K562 (cell line): ENCODE measurements at regions not wholly inside any gene's neighbourhood (a gene's known extent, or its start where the extent isn't known, plus 50 kb on each side); places are given as distances from the start of the nearest gene placed in this dataset.

Source experiments
- CBX3 ChIP-seq, 2 experiments: IDR thresholded peaks; 1 replicate in 1 of 2; 2 replicates in 1 of 2; pipeline ENCODE4 v1.6.1; 2012; ENCODE audit warnings: inconsistent platforms in 2 of 2, low read length in 2 of 2, borderline replicate concordance in 1 of 2, control low read depth in 1 of 2
- CHD7 ChIP-seq: fragments of 200-600 bp; sonication (generic); IDR thresholded peaks from one replicate; pipeline ENCODE4 v1.6.1; 2012; ENCODE audit warnings: mild to moderate bottlenecking, low read depth, low read length, inconsistent platforms
- E4F1 ChIP-seq: fragments of 250-450 bp; sonication (Bioruptor Pico); IDR thresholded peaks from 2 replicates; pipeline ENCODE4 v1.5.0; 2021; ENCODE audit warnings: mild to moderate bottlenecking, borderline replicate concordance
- HNRNPK ChIP-seq: fragments of 200-400 bp; formaldehyde crosslinking; IDR thresholded peaks from one replicate; pipeline ENCODE4 v1.6.1; 2018; ENCODE audit warnings: mild to moderate bottlenecking, low read depth, low read length; ENCODE audit not compliant: poor library complexity, severe bottlenecking
- MAFG ChIP-seq: fragments of 450-650 bp; conservative IDR thresholded peaks from 2 replicates; pipeline ENCODE4 v1.6.1; 2016; ENCODE audit warnings: missing genetic modification characterization, missing compliant biosample characterization
- POLR2G ChIP-seq: fragments of 200-400 bp; formaldehyde crosslinking; IDR thresholded peaks from 2 replicates; pipeline ENCODE4 v1.6.1; 2017; ENCODE audit warnings: low read depth, mild to moderate bottlenecking, antibody characterized with exemption, low read length, moderate library complexity
- PURB ChIP-seq: sonication (generic); formaldehyde crosslinking; IDR thresholded peaks from 2 replicates; pipeline ENCODE4 v1.9.0; 2021; ENCODE audit warnings: low read depth, mild to moderate bottlenecking, missing genetic modification reagents
- RAD21 ChIP-seq, 2 experiments: fragments of 250-450 bp in 1 of 2; fragments of 450-650 bp in 1 of 2; sonication (Bioruptor Pico) in 1 of 2; formaldehyde crosslinking in 1 of 2; IDR thresholded peaks in 1 of 2; conservative IDR thresholded peaks in 1 of 2; 2 replicates each; pipeline versions ENCODE4 v1.4.0 to v1.8.0; 2020 to 2022; ENCODE audit warnings: mild to moderate bottlenecking in 2 of 2, moderate library complexity in 1 of 2
- RBM25 ChIP-seq: fragments of 200-400 bp; formaldehyde crosslinking; IDR thresholded peaks from 2 replicates; pipeline ENCODE4 v1.6.1; 2018; ENCODE audit warnings: low read length, low read depth, moderate library complexity; ENCODE audit not compliant: severe bottlenecking
- RFX5 ChIP-seq: IDR thresholded peaks from 2 replicates; pipeline ENCODE4 v1.6.1; 2011; ENCODE audit warnings: low read depth, mild to moderate bottlenecking, improper control_type of control experiment, low read length
- SUPT5H ChIP-seq: fragments of 450-650 bp; IDR thresholded peaks from 2 replicates; pipeline ENCODE4 v1.6.1; 2016
- ZNF507 ChIP-seq: conservative IDR thresholded peaks from 2 replicates; pipeline ENCODE4 v1.6.1; 2017; ENCODE audit warnings: missing genetic modification characterization, missing compliant biosample characterization
- TF ChIP-seq, protein P1 (sequence below): sonication (generic); formaldehyde crosslinking; IDR thresholded peaks from 2 replicates; pipeline ENCODE4 v1.4.0; 2020; ENCODE audit warnings: mild to moderate bottlenecking, missing genetic modification reagents

DNA sequence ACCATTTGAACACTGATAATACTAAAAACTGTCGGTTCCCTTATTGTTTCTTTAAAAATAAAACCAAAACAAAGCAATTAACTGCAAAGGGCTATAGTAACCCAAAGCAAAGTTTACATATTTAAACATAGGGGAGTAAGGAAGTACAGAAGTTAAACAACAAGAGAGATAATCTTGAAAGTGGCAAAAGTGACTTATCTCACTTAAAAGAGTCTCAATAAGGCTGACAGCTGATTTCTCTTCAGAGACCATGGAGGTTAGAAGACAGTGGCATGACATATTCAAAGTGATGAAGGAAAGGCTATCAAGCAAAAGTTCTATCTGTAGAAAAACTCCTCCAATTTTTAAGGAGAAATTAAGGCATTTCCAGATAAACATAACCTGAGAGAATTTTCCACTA, 233.5 kb upstream of the HDAC9 start (continued):
- no peak for TF ChIP-seq CHD7
- TF ChIP-seq RFX5, result no peak
- no peak for TF ChIP-seq HNRNPK
- TF ChIP-seq ZNF507 (tag), result no peak
- peak in 1 of 2 experiments; percentile 98; a peak in 2 of 3 replicates for TF ChIP-seq CBX3 (IDR thresholded peaks at IDR 0.05; ENCODE audit: borderline replicate concordance in 1 of 2, low read length in 2 of 2)
- TF ChIP-seq RBM25, result peak; percentile 18
- no peak for TF ChIP-seq E4F1 (CRISPR knock-in tag)
- 0 out of 4 replicates have a peak, but pooled peaks of 1 of the 2 experiments have one; percentile 4 for TF ChIP-seq RAD21 (CRISPR knock-in tag; conservative IDR thresholded peaks at IDR 0.05 in 1 of 2, IDR thresholded peaks at IDR 0.05 in 1 of 2)
- TF ChIP-seq SUPT5H, result no peak
- TF ChIP-seq MAFG (tag), result no peak
- TF ChIP-seq, protein P1, sequence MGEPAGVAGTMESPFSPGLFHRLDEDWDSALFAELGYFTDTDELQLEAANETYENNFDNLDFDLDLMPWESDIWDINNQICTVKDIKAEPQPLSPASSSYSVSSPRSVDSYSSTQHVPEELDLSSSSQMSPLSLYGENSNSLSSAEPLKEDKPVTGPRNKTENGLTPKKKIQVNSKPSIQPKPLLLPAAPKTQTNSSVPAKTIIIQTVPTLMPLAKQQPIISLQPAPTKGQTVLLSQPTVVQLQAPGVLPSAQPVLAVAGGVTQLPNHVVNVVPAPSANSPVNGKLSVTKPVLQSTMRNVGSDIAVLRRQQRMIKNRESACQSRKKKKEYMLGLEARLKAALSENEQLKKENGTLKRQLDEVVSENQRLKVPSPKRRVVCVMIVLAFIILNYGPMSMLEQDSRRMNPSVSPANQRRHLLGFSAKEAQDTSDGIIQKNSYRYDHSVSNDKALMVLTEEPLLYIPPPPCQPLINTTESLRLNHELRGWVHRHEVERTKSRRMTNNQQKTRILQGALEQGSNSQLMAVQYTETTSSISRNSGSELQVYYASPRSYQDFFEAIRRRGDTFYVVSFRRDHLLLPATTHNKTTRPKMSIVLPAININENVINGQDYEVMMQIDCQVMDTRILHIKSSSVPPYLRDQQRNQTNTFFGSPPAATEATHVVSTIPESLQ, result no peak
- TF ChIP-seq PURB (CRISPR knock-in tag), result no peak
- no peak for TF ChIP-seq POLR2G
